ENCODE measurements at regions not wholly inside any gene's neighbourhood (a gene's known extent, or its start where the extent isn't known, plus 50 kb on each side); places are given as distances from the start of the nearest gene placed in this dataset.

- Histone ChIP-seq H2BK15ac (ENCODE audit: low read depth, low read length) (no peak overlapping the region), H3K4ac (ENCODE audit: low read depth, low read length) (no peak overlapping the region), H3T11ph (ENCODE audit: low read length) (no peak overlapping the region), H3K27me3 (ENCODE audit: insufficient read depth, low read length) (no peaks in the 10 kb centered on the region), H3K23me2 (ENCODE audit: insufficient read length, low read depth, low read length, poor library complexity, severe bottlenecking) (no peaks in the 10 kb centered on the region), H2AFZ (ENCODE audit: low read length) (no peak overlapping the region), H3K79me2 (ENCODE audit: insufficient read depth, low read length) (no peaks in the 10 kb centered on the region), H3K18ac (ENCODE audit: insufficient read length, low read depth, low read length) (no peak overlapping the region), H2BK12ac (ENCODE audit: insufficient read length, low read depth, low read length) (no peak overlapping the region), H3K14ac (ENCODE audit: insufficient read depth, low read length) (no peak overlapping the region), H3K27ac (ENCODE audit: insufficient read length, low read depth, low read length) (no peak overlapping the region), H3K79me1 (ENCODE audit: insufficient read depth, low read depth, low read length, poor library complexity, severe bottlenecking) (no peaks in the 10 kb centered on the region), H2AK5ac (ENCODE audit: insufficient read length, low read length) (no peak overlapping the region), H3K4me1 (ENCODE audit: insufficient read depth, low read length) (no peaks in the 10 kb centered on the region), H3K9ac (ENCODE audit: extremely low read depth, insufficient read length, low read length) (no peak overlapping the region), H4K5ac (ENCODE audit: insufficient read length, low read depth, low read length) (no peak overlapping the region), H3K9me3 (ENCODE audit: control insufficient read depth, low read depth, low read length) (no peaks in the 10 kb centered on the region), H3K56ac (ENCODE audit: insufficient read length, low read depth, low read length) (no peak overlapping the region), H2BK20ac (ENCODE audit: low read depth, low read length, poor library complexity, severe bottlenecking) (no peak overlapping the region), H4K91ac (ENCODE audit: insufficient read length, low read depth, low read length) (no peak overlapping the region), H2BK120ac (ENCODE audit: low read depth, low read length, poor library complexity, severe bottlenecking) (no peak overlapping the region), H4K8ac (replicated peaks; ENCODE audit: insufficient read length, low read depth, low read length) (no peak overlapping the region), H3K23ac (ENCODE audit: insufficient read length, low read depth, low read length) (no peak overlapping the region), H3K4me2 (ENCODE audit: insufficient read depth, insufficient read length, low read length) (no peak overlapping the region), H4K20me1 (ENCODE audit: control insufficient read depth, insufficient read depth, insufficient read length) (no peaks in the 10 kb centered on the region), H2BK5ac (ENCODE audit: insufficient read length, low read length) (no peak overlapping the region)
- Mint-ChIP-seq H3K36me3 (ENCODE audit: insufficient read depth in 1 of 3, low read depth in 3 of 3) (no peaks in the 10 kb centered on the region), H3K4me1 (no peaks in the 10 kb centered on the region), H3K27me3 (ENCODE audit: low read depth) (no peaks in the 10 kb centered on the region), H3K4me3 (no peak overlapping the region), H3K27ac (no peak overlapping the region), H3K9me3 (peaks cover 3% of the 10 kb centered on the region in 2 experiments; a peak in 1 of 5 replicates)
- no peak for DNase-seq
- WGBS (ENCODE audit: extremely low coverage, insufficient read length, low lambda C conversion rate), result no CpG with 5 or more reads among the region's 1 CpG
- TF ChIP-seq CTCF (conservative IDR thresholded peaks at IDR 0.05), result no peak
Observed at GRCh38 chr4:19329631-19330030, 922.1 kb upstream of the SLIT2 start.
